PC-3 (cell line): ENCODE measurements at regions not wholly inside any gene's neighbourhood (a gene's known extent, or its start where the extent isn't known, plus 50 kb on each side); places are given as distances from the start of the nearest gene placed in this dataset.
A peak's percentile ranks its signal among the peaks of the same experiment; 100 is the strongest.

Source experiments
- CTCF ChIP-seq: fragments of 300-600 bp; sonication (generic); conservative IDR thresholded peaks from 2 replicates; pipeline ENCODE4 v1.5.1; 2017; ENCODE audit warnings: antibody characterized with exemption, low read depth, mild to moderate bottlenecking, low read length
- EZH2 ChIP-seq: fragments of 300-600 bp; sonication (generic); IDR thresholded peaks from one replicate; pipeline ENCODE4 v1.6.1; 2017; ENCODE audit warnings: antibody characterized with exemption, mild to moderate bottlenecking, low read length; ENCODE audit not compliant: unreplicated experiment

DNA sequence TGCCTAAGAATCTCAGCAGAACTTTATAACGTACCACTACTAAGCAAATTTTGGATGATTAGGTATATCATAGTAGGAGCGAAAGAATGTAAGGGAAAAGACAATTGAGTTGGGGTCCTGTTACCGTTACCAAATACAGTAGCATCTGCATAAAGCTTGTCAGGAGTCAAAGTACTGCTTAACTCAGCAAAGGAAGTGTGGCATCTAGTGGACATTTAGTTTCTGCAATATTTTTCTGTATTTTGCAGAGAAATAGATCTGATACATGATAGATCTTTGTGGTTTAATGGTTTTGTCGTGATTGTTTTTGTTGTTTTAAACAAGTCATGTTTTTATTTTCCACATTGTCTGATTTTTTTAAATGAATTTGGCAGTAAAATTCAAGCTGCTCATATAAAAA, 81.0 kb upstream of the SMARCAD1 start:
- TF ChIP-seq CTCF (peak; percentile 46), EZH2 (no peak)
